NCI-H128 (cell line): ENCODE measurements at regions not wholly inside any gene's neighbourhood (a gene's known extent, or its start where the extent isn't known, plus 50 kb on each side); places are given as distances from the start of the nearest gene placed in this dataset.

Experiments used
- DNase-seq: peaks from one replicate; lab custom pipeline; 2025; ENCODE audit not compliant: unreplicated experiment; lab: John Stamatoyannopoulos, UW

DNA sequence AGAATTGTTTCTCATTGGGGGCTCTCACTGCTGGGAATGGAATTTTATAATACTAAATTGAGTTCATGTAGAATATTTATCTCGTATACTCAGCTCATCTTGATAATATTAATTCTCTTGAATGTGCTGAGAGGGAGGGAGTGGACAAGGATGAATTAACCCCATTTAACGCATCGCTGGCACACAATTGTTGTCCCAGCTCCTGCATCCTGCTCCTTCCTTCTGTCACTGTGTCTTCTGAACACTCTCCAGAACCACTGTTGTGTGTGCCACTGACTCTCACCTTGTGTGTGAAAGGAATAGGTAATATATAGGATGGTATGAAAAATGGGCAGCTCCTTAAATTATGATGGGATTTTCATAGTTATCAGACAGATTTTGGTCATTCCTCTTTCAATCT is 267.3 kb downstream of the MTRR start:
- DNase-seq, result no peak

DNA sequence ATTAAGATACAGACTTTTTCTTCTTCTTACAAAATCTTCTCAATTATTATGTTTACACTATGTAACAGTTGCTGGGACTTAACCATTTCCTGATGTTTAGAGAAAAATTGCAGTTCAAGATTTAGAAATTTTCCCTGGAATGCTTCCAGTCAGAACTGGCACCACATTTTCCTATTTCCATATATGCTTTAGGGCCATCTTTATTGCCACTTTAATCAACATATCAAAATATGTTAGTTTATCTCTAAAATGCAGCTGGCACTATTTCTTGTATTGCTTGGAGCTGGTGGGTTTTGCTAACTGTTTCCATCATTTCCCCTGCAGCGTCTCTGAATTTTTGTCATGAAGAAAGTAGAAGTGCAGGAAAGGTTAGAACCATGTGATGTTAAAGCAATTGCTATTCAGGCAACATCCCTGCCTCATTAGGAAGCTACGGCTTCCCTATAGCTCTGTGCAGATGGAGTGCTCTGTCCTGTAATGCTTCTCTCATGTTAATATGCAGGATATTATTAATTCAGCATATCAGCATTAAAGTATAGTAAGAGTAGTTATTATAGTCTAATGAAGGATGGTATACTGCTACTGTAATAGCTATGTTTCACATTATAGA is 269.1 kb downstream of the MTRR start:
- no peak for DNase-seq

DNA sequence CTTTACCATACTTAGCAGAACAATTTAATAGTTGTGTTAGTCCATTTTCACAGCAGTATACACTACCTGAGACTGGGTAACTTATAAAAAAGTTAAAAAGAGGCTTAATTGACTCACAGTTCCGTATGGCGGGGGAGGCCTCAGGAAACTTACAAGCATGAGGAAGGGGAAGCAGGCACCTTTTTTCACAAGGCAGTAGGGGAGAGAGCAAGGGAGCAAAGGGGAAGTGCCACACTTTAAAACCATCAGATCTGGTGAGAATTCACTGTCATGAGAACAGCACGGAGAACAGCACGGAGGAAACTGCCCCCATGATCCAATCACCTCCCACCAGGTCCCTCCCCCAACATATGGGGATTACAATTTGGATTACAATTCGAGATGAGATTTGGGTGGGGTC is 269.9 kb downstream of the MTRR start:
- no peak for DNase-seq

GRCh38 chr5:8150791-8151190 is 281.8 kb downstream of the MTRR start:
- DNase-seq, result no peak

DNA sequence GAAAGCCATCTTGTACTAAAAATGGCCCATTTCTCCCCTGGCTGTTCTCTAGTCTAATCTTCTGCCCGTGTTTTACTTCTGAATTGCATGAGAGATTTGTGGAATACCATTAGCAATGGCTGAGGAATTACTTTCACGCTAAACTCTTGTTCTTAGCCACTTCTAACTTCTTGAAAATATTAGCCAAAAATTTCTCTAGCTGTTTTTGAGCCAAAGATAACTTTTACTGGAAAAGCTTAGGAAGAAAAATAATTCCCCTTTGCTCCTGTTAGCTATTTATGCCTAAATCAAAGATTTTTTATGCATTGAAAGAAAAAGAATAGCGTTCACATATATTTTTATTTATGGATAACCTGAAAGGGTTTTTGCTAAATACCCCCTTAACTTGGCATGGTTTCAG is 287.8 kb downstream of the MTRR start:
- DNase-seq, result no peak

- no peak for DNase-seq
Measured at GRCh38 chr5:8157320-8157822, 288.4 kb downstream of the MTRR start.

DNA sequence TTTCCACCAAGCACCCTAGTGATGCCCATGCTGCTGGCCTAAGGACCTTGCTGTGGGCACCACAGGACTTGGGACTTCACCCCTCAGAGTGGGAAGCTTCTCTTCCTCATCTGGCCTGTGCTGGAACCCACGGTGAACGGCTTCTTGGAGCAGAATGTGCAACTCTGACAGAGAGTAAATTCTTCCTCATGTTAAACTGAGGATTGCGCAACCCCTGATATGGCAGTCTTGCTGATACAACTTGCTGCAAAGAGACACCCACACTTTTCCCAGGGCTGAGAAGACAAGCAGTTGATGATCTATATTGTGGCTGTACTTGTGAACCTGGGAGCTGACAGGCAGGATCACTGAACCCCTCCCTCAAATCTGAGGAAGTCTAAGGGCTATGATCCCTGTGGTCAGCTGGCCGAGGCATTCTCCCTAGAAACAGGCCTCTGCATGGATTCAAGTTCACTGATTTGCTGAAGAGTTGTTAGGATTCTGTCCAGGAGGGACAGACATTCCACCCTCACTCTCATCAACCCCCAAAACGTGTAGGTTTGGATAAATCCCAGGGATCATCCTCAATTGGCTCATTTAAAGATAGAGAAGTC is 307.2 kb downstream of the MTRR start:
- no peak for DNase-seq

GRCh38 chr5:8184455-8185063 is 315.6 kb downstream of the MTRR start:
- no peak for DNase-seq

DNA sequence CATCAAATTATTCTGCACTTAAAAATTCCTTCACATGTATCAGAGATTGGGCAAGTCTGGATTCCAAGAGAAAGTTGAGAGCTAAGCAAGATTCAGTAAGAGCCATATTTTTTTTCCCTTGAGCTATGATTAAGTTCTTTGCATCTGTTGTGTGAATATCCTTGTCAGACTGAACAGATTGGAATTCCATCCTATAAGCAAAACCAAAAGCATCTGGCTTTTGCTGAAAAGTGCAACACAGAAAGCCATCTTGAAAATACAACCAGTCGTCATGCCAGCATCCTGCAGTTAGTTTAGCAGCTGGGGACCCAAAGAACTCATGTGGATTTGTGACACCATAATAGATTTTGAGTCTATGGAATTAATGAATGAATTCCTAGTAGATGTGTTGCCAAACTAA is 316.9 kb downstream of the MTRR start:
- no peak for DNase-seq

DNA sequence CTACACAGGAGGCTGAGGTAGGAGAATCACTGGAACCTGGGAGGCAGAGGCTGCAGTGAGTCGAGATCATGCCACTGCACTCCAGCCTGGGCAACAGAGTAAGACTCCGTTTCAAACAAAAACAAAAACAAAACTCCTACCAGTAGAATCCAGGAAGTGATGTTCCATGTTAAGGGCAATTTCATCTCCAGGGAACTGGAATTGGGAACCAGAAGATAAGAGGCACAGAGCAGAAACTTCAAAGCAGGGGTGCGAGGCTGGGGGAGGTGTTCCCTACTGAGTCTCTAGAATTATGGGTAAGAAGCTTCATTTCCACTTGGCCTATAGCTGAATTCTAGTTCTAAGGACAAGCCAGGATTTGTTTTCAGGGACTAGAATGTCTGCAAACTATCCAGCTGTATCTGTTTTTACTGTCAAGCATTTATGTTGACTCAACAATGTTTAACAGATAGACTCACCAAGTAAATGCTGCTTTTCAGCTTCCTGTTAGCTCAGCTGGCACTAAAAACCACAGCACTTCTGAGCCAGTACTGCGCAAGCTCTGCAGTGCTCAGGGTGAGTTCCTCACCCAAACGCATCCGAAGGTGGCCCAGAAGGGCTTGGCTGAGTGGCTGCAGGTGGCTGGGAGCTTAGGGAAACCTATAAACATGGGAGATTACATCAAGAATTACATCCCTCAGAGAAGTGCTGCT is 320.1 kb downstream of the MTRR start:
- peak; percentile 45 for DNase-seq

DNA sequence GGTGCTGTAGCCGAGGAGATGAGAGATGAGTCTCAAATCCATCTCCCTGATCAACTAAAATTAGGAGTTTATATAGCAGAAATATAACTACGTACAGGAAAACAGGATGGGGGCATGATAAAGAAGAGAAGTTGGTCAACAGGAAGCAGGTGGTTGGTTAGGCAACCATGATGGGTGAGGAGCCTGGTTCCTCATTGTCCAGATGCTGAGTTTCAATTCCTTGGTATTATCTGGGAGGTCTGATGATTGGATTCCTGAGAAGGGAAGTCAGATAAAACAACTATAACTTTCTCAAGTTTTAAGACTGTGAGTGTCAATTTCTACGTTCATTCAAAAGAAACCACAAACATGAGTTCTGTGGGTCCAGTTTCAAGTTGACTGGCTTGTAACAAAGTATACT is 323.9 kb downstream of the MTRR start:
- no peak for DNase-seq

- DNase-seq, result no peak
Measured at GRCh38 chr5:8196061-8196460, 327.1 kb downstream of the MTRR start.

DNA sequence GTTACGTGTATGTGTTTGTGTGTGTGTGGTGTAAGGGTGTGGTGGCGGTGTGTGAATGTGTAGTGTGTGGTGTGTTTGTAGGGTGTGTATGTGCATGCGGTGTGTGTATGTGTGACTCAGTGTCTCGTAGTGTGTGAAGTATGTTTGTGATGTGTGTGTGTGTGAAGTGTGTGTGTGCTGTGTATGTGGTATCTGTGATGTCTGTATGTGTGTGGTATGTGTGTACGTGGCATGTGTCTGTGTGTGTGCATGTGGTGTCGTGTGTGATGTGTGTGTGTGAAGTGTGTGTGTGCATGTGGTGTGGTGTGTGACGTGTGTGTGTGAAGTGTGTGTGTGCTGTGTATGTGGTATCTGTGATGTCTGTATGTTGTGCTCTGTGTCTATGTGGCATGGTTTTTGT is 339.4 kb downstream of the MTRR start:
- DNase-seq, result no peak

- DNase-seq, result no peak
Measured at GRCh38 chr5:8209500-8209899, 340.6 kb downstream of the MTRR start.

- no peak for DNase-seq
Measured at GRCh38 chr5:8213701-8214240, 344.8 kb downstream of the MTRR start.

- no peak for DNase-seq
Measured at GRCh38 chr5:8216921-8217320, 348.0 kb downstream of the MTRR start.

DNA sequence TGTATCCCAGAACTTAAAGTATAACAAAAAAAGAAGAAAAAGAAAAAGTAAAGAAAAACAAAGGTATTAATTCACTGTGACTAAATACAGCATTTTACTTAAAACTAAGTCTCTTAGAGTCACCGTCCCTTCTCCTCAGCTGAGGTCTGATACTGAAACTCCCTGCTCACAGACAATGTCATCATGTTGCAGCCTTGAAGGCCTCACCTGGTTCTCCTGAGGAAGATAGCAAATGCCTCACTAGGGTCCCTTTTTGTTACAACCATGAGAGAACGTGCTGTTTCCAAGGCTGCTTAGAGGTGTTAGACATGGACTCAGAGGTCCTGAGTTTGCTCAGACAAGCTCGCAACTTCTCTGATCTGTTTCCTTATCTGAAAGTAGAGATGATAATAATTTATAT is 357.2 kb downstream of the MTRR start:
- DNase-seq, result no peak

GRCh38 chr5:8227112-8227511 is 358.2 kb downstream of the MTRR start:
- no peak for DNase-seq

GRCh38 chr5:8229551-8229950 is 360.6 kb downstream of the MTRR start:
- no peak for DNase-seq

DNA sequence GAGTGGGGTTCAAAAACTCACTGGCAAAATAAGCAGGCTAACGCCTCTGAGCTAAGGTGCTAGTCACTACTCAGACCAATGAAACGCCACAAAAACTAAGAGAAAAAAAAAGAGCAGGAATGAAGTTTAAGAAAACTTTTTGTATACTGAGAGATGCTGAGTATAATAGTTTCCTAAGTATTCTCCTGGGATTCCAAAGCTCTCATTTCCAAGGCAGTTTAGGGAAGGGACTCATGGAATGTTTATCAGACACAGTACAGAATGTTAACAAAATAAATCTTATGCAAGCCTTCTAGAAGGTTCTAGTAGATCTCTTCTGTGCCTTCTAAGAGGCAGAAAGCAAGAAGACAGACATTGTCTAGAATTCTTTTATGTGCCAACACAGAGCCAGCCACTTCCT is 361.9 kb downstream of the MTRR start:
- no peak for DNase-seq

- no peak for DNase-seq
Measured at GRCh38 chr5:8233479-8233878, 364.5 kb downstream of the MTRR start.
